GM12865 (cell line): ENCODE measurements at regions not wholly inside any gene's neighbourhood (a gene's known extent, or its start where the extent isn't known, plus 50 kb on each side); places are given as distances from the start of the nearest gene placed in this dataset.

Experiments used
- DNase-seq: peaks from one replicate; pipeline ENCODE4 v3.0.0; 2010; ENCODE audit warnings: low read depth
- H3K4me3 ChIP-seq: 2 replicates; pipeline ENCODE4 v1.5.1; 2011; ENCODE audit warnings: mild to moderate bottlenecking, low read depth, low read length, control low read depth
- TF ChIP-seq, protein P1 (sequence below): IDR thresholded peaks from 2 replicates; pipeline ENCODE4 v1.5.1; 2011; ENCODE audit warnings: low read length, control low read depth, low read depth, inconsistent platforms; ENCODE audit not compliant: insufficient read depth; ENCODE audit errors: missing control alignments

DNA sequence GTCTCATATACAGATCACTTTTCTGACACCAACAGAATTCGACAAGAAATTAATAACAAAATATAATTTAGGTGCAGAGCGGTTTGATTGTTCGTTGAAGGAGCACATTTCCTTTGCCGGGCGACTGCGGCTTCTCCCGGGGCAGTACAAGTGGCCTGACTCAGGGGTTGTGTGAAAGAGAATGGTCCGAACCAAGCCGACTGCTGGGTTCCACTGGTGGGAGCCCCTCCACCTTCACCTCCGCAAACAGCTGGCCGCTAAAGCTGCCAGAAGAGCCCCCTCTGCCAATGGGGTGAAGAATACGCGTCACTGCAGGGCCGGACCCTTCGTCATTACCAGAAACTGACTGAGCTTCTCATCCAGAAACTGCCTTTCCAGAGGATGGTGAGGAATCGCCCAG lies 156.0 kb upstream of the IFNE start:
- H3K4me3 ChIP-seq: no peak overlapping the region
- TF ChIP-seq, protein P1, sequence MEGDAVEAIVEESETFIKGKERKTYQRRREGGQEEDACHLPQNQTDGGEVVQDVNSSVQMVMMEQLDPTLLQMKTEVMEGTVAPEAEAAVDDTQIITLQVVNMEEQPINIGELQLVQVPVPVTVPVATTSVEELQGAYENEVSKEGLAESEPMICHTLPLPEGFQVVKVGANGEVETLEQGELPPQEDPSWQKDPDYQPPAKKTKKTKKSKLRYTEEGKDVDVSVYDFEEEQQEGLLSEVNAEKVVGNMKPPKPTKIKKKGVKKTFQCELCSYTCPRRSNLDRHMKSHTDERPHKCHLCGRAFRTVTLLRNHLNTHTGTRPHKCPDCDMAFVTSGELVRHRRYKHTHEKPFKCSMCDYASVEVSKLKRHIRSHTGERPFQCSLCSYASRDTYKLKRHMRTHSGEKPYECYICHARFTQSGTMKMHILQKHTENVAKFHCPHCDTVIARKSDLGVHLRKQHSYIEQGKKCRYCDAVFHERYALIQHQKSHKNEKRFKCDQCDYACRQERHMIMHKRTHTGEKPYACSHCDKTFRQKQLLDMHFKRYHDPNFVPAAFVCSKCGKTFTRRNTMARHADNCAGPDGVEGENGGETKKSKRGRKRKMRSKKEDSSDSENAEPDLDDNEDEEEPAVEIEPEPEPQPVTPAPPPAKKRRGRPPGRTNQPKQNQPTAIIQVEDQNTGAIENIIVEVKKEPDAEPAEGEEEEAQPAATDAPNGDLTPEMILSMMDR: no peak
- no peak for DNase-seq

DNA sequence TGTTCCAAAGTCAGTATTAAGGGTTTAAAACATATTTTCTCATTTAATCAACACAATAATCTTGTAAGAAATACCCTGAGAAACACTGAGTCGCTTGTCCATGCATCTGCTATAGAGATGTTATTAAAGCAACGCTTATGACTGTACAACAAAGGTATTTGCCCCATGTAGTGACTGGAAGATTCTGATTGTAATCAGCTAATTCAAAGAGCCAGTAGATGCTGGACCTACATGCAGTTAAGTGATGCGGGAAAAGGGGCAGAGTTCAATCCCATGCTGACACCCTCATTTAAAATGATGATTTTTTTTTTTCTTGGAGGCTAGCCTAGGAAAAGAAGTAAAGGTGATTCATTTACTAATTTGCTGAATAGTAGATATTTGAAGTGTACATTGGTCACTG lies 149.3 kb upstream of the MTAP start:
- TF ChIP-seq, protein P1: no peak
- no peak overlapping the region for H3K4me3 ChIP-seq
- no peak for DNase-seq

DNA sequence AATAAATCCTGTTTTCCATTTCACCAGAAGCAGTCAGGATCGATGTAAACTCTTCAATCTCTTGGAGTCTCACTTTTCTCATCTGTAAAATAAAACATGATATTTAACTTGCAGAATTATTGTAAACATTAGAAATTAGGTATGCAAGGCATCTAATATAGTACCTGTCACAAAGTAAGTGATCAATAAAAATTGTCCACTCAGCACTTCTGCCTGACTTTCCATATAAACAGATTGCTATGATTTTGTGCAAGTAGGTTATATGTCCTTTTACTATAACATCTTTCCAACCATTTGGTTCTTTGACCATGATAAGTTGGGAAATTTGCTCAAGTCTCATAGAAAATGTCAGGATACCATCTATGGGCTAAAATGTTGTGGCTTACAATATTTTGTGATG lies 148.8 kb upstream of the MTAP start:
- TF ChIP-seq, protein P1: no peak
- no peak overlapping the region for H3K4me3 ChIP-seq
- no peak for DNase-seq

DNA sequence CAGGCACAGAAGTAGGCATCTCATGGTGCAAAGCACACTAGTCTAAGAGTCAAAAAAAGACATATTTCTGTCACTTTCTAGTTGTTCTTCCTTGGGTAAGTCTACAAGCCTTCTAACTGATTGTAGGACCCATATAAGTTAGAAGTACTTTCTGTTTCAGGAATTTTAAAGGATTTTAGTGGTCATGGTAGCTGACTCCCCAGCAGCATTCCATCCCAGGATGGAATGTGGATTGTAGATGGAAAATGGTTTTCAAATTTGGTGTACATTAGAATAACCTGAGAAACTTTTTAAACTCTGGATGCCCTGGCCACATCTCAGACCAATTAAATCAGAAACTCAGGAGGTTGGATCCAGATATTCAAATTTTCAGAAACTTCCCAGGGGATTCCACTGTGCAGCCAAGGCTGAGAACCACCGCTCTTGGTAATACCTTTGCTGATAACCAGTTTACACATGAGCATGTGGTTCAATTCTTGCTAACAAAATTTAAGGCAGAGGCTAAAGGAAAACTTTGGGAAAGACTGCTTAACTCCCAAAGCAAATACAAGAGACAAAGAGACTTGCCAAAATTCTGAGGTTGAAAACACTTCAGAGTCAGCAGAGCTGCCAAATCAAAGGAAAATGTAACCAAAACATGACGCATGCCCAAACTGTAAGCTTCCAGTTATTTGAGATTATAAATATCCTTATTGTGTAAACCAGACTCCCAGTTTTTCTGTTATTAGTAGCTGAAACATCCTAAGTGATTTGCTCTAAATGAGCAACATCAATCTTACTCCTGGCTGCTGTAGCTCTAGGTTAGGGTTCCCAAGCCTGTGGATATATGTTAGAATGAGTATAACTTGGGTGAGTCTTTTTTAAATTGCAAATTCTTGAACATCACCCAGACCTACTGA lies 145.4 kb upstream of the MTAP start:
- no peak for DNase-seq
- no peak overlapping the region for H3K4me3 ChIP-seq
- TF ChIP-seq, protein P1: no peak

DNA sequence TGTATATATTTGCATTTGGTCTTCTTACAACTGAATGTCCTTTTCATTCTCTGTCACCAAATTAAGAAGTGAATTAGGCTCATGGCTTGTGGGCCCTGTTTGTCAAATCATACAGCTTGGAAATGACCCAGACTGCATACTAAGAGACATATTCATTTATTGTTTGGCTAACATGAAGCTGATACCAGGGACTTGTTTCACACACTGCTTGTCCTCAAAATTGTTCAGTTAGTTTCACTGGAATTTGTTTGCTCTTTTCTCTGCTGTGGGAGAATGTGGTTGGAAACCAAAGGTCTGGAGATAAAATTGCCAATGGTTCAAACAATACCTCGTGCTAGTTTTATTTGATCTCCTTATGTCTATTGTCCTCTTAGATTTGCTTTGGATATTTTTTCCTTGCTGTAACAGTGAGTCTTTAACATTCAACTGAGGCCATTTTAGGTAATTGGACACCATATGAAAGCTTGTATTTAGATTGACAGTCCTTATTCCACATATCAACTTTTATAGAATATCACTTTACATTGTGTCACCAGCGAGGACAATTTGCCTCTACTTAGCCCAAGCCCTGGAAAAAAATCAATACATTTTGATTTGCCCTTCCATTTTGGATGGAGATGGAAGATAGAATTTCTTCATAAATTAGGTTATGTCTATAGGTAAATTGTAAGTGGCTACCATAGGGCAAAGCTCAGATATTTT lies 144.3 kb upstream of the MTAP start:
- no peak for DNase-seq
- TF ChIP-seq, protein P1: no peak

DNA sequence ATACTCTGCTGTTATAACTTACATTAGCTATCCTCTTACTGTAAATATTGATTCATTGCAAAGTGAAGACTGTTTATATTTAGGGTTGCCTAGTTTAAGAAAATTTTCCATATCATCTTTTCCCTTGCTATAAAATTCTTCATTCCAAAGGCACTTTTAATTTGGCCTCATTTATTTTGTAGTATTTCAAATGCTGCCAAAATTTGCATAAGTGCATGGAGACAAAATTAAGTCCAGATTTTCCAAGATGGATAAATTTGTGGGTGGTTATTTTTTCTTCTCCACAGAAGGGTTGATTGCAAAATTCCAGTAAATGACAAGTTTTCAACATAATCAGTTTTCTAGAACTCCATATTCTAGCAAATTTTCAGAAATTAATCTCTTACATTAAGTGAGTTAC lies 141.5 kb upstream of the MTAP start:
- TF ChIP-seq, protein P1: no peak
- no peak for DNase-seq
- no peak overlapping the region for H3K4me3 ChIP-seq

More for the DNA sequence above, 144.3 kb upstream of the MTAP start:
- no peak overlapping the region for H3K4me3 ChIP-seq

DNA sequence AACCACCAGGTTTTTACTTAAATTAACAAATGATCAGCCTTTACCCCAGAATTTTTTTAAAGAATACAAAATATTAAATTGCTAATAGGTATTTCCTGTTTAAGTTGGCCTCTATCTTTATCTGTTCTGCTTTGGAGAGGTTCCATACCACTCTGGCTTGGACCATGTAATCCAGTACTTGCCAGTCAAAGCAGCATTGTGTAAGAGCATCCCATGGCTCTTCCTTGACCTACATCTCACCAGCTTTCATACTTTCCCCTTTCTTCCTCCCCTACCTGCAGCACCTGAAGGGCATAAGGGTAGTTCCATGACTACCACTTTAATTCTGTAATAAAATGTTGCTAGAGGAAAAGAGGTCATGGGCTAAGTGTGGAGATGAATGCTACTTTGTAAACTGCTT lies 140.8 kb upstream of the MTAP start:
- no peak for DNase-seq
- H3K4me3 ChIP-seq: no peak overlapping the region
- TF ChIP-seq, protein P1: no peak
